Common myeloid progenitor, CD34-positive (primary cell): ENCODE measurements at regions not wholly inside any gene's neighbourhood (a gene's known extent, or its start where the extent isn't known, plus 50 kb on each side); places are given as distances from the start of the nearest gene placed in this dataset.

Source experiments
- CTCF ChIA-PET: fragments of 350-600 bp; sonication (Branson Sonifier 250); formaldehyde crosslinking; loops from one replicate; lab custom pipeline; 2021; ENCODE audit warnings: antibody characterized with exemption; lab: Charles Lee
- POLR2A ChIA-PET: fragments of 350-600 bp; sonication (Branson Sonifier 250); formaldehyde crosslinking; loops from one replicate; lab custom pipeline; 2021; ENCODE audit warnings: antibody characterized with exemption; lab: Charles Lee
- DNase-seq, 3 donors: peaks; one replicate each; pipeline versions ENCODE4 v3.0.0 to v3.0.0-alpha.2; 2013
- H3K27ac ChIP-seq, 2 experiments: 1 replicate in 1 of 2; 2 replicates in 1 of 2; pipeline ENCODE4 v1.7.0; 2013; ENCODE audit warnings: inconsistent platforms in 2 of 2, low read length in 2 of 2, mild to moderate bottlenecking in 2 of 2, low read depth in 1 of 2, moderate library complexity in 1 of 2; ENCODE audit not compliant: severe bottlenecking in 2 of 2, insufficient read depth in 1 of 2, poor library complexity in 1 of 2
- H3K27me3 ChIP-seq, 5 experiments: replicated peaks in 2 of 5; 1 replicate in 3 of 5; 2 replicates in 2 of 5; pipeline versions ENCODE4 v1.6.1 to v1.7.0; 2013; ENCODE audit warnings: low read length in 4 of 5, mild to moderate bottlenecking in 2 of 5, moderate library complexity in 2 of 5, inconsistent platforms in 1 of 5; ENCODE audit not compliant: insufficient read depth in 5 of 5, control insufficient read depth in 4 of 5
- H3K36me3 ChIP-seq, 4 experiments: 1 replicate in 2 of 4; 2 replicates in 2 of 4; pipeline versions ENCODE4 v1.6.1 to v1.7.0; 2013; ENCODE audit warnings: low read length in 3 of 4, control low read depth in 1 of 4, mild to moderate bottlenecking in 1 of 4; ENCODE audit not compliant: control insufficient read depth in 4 of 4, insufficient read depth in 4 of 4
- H3K4me1 ChIP-seq, 4 experiments: 1 replicate in 3 of 4; 2 replicates in 1 of 4; pipeline versions ENCODE4 v1.6.1 to v1.7.1; 2013; ENCODE audit warnings: low read length in 3 of 4, mild to moderate bottlenecking in 3 of 4, control low read depth in 1 of 4, inconsistent platforms in 1 of 4, moderate library complexity in 1 of 4; ENCODE audit not compliant: control insufficient read depth in 4 of 4, insufficient read depth in 4 of 4; ENCODE audit errors: control extremely low read depth in 1 of 4
- H3K4me3 ChIP-seq, 7 experiments: 1 replicate in 4 of 7; 2 replicates in 3 of 7; pipeline versions ENCODE4 v1.5.1 to v1.7.0; 2013; ENCODE audit warnings: mild to moderate bottlenecking in 7 of 7, low read length in 6 of 7, moderate library complexity in 6 of 7, inconsistent platforms in 2 of 7, low read depth in 2 of 7, control low read depth in 1 of 7; ENCODE audit not compliant: insufficient read depth in 4 of 7, control insufficient read depth in 1 of 7; ENCODE audit errors: extremely low read depth in 1 of 7
- H3K9me3 ChIP-seq, 5 experiments: 1 replicate in 4 of 5; 2 replicates in 1 of 5; pipeline versions ENCODE4 v1.6.1 to v1.7.1; 2013; ENCODE audit warnings: low read length in 4 of 5, mild to moderate bottlenecking in 2 of 5, inconsistent platforms in 1 of 5, low read depth in 1 of 5, moderate library complexity in 1 of 5; ENCODE audit not compliant: control insufficient read depth in 4 of 5, insufficient read depth in 2 of 5; ENCODE audit errors: control extremely low read depth in 1 of 5
- WGBS: methylation state at CpG from one replicate; pipeline ENCODE4 v1.1.5; 2013; ENCODE audit not compliant: insufficient coverage; 5-methylcytosine and 5-hydroxymethylcytosine counted together

DNA sequence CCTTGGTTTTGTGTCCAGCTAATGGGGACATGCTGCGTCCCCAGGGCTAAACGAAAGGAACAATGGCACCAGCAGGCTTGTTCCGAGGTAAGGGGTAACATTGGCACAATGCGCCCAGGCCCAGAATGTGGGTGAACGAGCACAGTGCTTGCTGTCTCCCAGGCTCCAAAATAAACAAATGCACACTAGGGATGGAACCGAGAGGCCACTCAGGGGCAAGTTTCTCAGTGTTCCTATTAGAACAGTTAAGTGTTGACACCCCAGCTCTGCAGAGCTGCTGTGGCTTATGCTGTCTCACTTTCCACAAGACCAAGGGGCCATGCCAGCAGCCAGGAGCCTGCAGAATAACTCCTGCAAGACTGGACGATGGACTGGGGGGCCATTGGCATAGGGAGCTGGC lies 492.4 kb downstream of the GADD45G start:
- peaks cover 0 to 17% (median 4%) of the 10 kb centered on the region in 4 experiments for H3K4me1 ChIP-seq
- H3K27me3 ChIP-seq, result peaks cover 0 to 12% (median 0%) of the 10 kb centered on the region in 5 experiments
- no peak overlapping the region for H3K4me3 ChIP-seq
- no peaks in the 10 kb centered on the region for H3K36me3 ChIP-seq
- no peaks in the 10 kb centered on the region for H3K9me3 ChIP-seq
- WGBS, result 99% methylated on average over 7 of the region's 7 CpGs
- CTCF ChIA-PET, result interaction anchor here (0.8 to 5.1 kb wide), 7 partner anchors 10 to 504 kb away, joined by 3 to 67 read pairs (median 4); no protein-coding TSS in a partner anchor
- POLR2A ChIA-PET, result no interaction called here
- DNase-seq, result no peak
- no peak overlapping the region for H3K27ac ChIP-seq

GRCh38 chr9:90098408-90098807 lies 493.6 kb downstream of the GADD45G start:
- no peak overlapping the region for H3K27ac ChIP-seq
- peaks cover 0 to 12% (median 0%) of the 10 kb centered on the region in 5 experiments for H3K27me3 ChIP-seq
- no peaks in the 10 kb centered on the region for H3K9me3 ChIP-seq
- H3K36me3 ChIP-seq, result no peaks in the 10 kb centered on the region
- 79% methylated on average over 5 of the region's 10 CpGs for WGBS
- ChIA-PET CTCF (interaction anchor here (0.8 to 5.1 kb wide), 9 partner anchors 17 to 505 kb away, joined by 3 to 67 read pairs (median 3); no protein-coding TSS in a partner anchor), POLR2A (no interaction called here)
- no peak overlapping the region for H3K4me3 ChIP-seq
- no peak for DNase-seq
- H3K4me1 ChIP-seq, result peaks cover 0 to 11% (median 0%) of the 10 kb centered on the region in 4 experiments

DNA sequence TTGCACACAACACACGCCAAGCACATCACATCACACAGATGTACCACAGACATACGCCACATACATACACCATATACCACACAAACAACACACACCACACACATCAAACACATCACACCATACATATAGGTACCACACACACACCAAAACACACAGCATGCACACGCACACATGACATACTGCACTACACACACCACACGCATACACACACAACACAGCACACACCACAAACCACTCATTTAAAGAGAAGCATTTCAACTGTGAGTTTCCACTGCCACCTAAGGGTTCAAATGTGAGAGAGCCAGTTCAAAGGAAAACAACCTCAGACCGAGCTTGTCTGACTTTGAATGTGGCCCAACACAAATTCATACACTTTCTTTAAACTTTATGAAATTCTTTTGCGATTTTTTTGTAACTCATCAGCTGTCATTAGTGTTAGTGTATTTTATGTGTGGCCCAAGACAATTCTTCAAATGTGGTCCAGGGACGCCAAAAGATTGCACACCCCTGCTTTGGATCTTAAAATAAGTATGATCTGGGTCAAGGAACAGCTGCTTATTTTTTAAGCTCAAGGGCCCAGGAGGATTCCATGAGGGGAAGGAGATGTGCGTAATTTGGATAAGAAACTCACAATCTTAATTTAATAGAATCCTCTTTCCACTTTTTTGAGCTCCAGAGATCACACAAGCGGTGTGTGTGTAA lies 494.6 kb downstream of the GADD45G start:
- CTCF ChIA-PET, result interaction anchor here (0.5 to 9.1 kb wide), 19 partner anchors 11 to 526 kb away, joined by 3 to 323 read pairs (median 4); partner anchors contain the start of gene GADD45G
- Histone ChIP-seq H3K27me3 (peaks cover 0 to 12% (median 0%) of the 10 kb centered on the region in 5 experiments), H3K4me1 (peaks cover 0 to 11% (median 0%) of the 10 kb centered on the region in 4 experiments), H3K36me3 (no peaks in the 10 kb centered on the region), H3K27ac (no peak overlapping the region), H3K9me3 (no peaks in the 10 kb centered on the region), H3K4me3 (no peak overlapping the region)
- WGBS, result 68% methylated on average over 3 of the region's 9 CpGs
- peak in 2 of 3 donors; percentile 56 for DNase-seq
- POLR2A ChIA-PET, result no interaction called here

DNA sequence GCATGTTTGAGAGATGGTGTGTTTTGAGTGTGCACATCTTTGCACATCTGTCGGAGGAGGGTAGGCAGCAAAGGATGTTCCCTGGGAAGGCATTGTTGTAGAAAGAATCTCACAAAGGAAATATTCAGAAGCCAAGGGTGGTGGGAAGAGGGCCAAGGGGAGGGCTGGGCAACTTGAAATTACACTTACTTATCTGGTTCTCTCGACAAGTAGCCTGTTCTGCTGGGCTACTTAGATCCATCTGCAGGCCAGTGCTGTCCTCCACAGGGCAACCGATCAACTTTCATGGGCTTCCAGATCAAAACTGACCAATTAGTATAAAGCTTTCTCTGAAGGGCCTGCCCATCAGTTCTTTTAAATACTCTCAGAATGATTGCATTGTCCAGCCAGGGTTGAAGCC lies 495.2 kb downstream of the GADD45G start:
- no peak for DNase-seq
- no peak overlapping the region for H3K4me3 ChIP-seq
- POLR2A ChIA-PET, result no interaction called here

DNA sequence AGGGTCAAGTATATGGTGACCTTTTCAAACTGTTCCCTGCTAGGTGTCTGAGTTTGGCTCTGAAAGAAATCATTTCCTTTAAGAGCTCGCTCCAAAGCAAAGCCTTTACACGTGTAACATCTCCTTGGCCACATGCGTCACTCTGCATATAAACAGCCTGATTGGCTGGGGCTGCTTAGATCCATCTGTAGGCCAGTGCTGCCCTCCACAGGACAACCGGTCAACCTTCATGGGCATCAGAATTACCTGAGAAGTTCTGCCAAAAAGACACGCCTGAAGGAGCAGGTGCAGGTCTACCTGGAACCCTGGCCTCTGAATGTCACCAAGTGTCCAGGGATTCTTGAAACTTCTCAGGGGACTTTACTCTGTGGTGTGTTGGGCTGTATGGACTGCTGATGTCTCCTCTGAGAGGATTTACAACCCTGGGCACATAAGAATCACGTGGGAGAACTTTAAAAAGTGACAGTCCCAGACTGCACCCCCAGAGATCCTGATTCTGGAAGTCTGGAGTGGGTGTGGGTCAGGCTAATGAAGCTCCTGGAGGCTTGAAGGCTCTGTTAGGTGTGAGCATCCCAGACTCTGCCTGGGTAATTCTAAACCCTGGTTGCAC lies 497.6 kb downstream of the GADD45G start:
- Histone ChIP-seq H3K4me1 (peaks cover 0 to 2% (median 0%) of the 10 kb centered on the region in 4 experiments), H3K27me3 (peaks cover 0 to 1% (median 0%) of the 10 kb centered on the region in 5 experiments), H3K36me3 (no peaks in the 10 kb centered on the region), H3K27ac (no peak overlapping the region), H3K9me3 (no peaks in the 10 kb centered on the region), H3K4me3 (no peak overlapping the region)
- ChIA-PET CTCF (interaction anchor here (0.9 to 9.1 kb wide), 18 partner anchors 9 to 543 kb away, joined by 3 to 323 read pairs (median 5); partner anchors contain the start of gene GADD45G), POLR2A (interaction anchor here (0.6 kb wide), 2 partner anchors 451 to 497 kb away, joined by 3 read pairs; no protein-coding TSS in a partner anchor)
- 15% methylated on average over 6 of the region's 6 CpGs for WGBS
- peak; percentile 90 to 94 (median 93) for DNase-seq

More for the DNA sequence above, 495.2 kb downstream of the GADD45G start:
- H3K4me1 ChIP-seq, result peaks cover 0 to 11% (median 0%) of the 10 kb centered on the region in 4 experiments
- 89% methylated on average over 3 of the region's 3 CpGs for WGBS
- no peaks in the 10 kb centered on the region for H3K9me3 ChIP-seq
- H3K27me3 ChIP-seq, result peaks cover 0 to 12% (median 0%) of the 10 kb centered on the region in 5 experiments
- H3K36me3 ChIP-seq, result no peaks in the 10 kb centered on the region
- CTCF ChIA-PET, result interaction anchor here (0.5 to 9.1 kb wide), 18 partner anchors 11 to 527 kb away, joined by 3 to 323 read pairs (median 4); partner anchors contain the start of gene GADD45G
- no peak overlapping the region for H3K27ac ChIP-seq

DNA sequence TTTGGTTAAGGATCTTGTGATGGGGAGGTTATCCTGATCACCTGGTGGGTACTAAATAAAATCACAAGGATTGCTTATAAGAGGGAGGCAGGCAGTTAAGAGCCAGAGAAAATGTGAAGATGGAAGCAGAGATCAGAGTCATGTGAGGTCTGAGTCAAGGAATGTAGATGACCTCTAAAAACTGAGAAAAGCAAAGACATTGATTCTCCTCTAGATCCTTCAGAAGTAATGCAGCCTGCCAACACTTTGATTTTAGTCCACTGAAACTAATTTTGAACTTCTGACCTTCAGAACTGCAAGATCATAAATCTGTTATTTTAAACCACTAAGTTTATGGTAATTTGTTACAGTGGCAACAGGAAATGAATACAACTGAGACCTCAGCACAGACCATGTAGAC lies 499.0 kb downstream of the GADD45G start:
- POLR2A ChIA-PET, result no interaction called here
- Histone ChIP-seq H3K9me3 (no peaks in the 10 kb centered on the region), H3K27me3 (no peaks in the 10 kb centered on the region), H3K4me1 (peaks cover 0 to 2% (median 0%) of the 10 kb centered on the region in 4 experiments), H3K36me3 (no peaks in the 10 kb centered on the region), H3K27ac (no peak overlapping the region), H3K4me3 (no peak overlapping the region)
- DNase-seq, result peak in 1 of 3 donors; percentile 10
- CTCF ChIA-PET, result interaction anchor here (1.3 to 9.1 kb wide), 6 partner anchors 9 to 504 kb away, joined by 3 to 323 read pairs (median 10); partner anchors contain the start of gene GADD45G
